SK-N-MC (cell line): ENCODE measurements at regions not wholly inside any gene's neighbourhood (a gene's known extent, or its start where the extent isn't known, plus 50 kb on each side); places are given as distances from the start of the nearest gene placed in this dataset.

ENCODE experiments used
- EZH2 ChIP-seq: fragments of 200-600 bp; sonication (generic); IDR thresholded peaks from one replicate; pipeline ENCODE4 v1.6.1; 2017; ENCODE audit warnings: antibody characterized with exemption
- FOXP2 ChIP-seq: optimal IDR thresholded peaks from 2 replicates; pipeline ENCODE3; 2011; ENCODE audit warnings: mild to moderate bottlenecking, moderate library complexity; ENCODE audit not compliant: insufficient read depth; ENCODE audit errors: extremely low read length, control extremely low read depth
- POLR2AphosphoS5 ChIP-seq: IDR thresholded peaks from 2 replicates; pipeline ENCODE4 v1.6.1; 2012; ENCODE audit warnings: mild to moderate bottlenecking, low read depth, low read length, borderline replicate concordance

DNA sequence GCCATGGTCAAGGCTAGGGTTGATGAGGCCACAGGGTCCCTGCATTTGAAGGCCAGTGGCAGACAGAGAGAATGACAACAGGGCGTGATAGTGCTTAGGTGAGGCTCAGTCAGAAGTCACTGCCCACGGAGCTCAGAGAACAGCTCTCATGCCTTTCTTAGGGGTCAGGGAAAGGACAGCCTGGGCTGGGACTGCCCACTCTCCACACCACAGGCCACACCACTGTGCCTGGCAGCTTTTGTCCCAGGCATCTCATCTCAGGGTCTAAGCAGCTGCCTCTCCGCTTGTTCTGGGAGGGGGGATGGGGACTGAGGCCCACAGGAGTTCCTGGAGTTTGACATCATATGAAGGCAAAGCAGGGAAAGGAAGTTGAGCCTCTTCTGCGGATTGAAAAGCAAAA is 150.2 kb upstream of the B3GAT1 start:
- no peak for TF ChIP-seq EZH2
- TF ChIP-seq POLR2AphosphoS5 = no peak
- no peak for TF ChIP-seq FOXP2
